ENCODE measurements at regions not wholly inside any gene's neighbourhood (a gene's known extent, or its start where the extent isn't known, plus 50 kb on each side); places are given as distances from the start of the nearest gene placed in this dataset.
"Not testable (repeated sequence)": the region's sequence is repeated elsewhere in the genome, so short reads cannot be mapped to it uniquely, and the experiment has no call there.

GRCh38 chr6:103119056-103119455 is 1725.5 kb downstream of the GRIK2 start:
- no peak for DNase-seq (ENCODE audit: extremely low spot score)
- WGBS, result 91% methylated on average over 3 of the region's 3 CpGs
- Histone ChIP-seq H3K4me1 (ENCODE audit: insufficient read depth) (no peaks in the 10 kb centered on the region), H3K36me3 (ENCODE audit: insufficient read depth) (no peaks in the 10 kb centered on the region), H3K4me3 (ENCODE audit: low read depth, low read length) (no peak overlapping the region), H3K27ac (ENCODE audit: low read depth) (no peak overlapping the region)

GRCh38 chr6:103114582-103114981 is 1721.1 kb downstream of the GRIK2 start:
- H3K27ac ChIP-seq (ENCODE audit: low read depth), result no peak overlapping the region
- DNase-seq (ENCODE audit: extremely low spot score), result no peak
- no peak overlapping the region for H3K4me3 ChIP-seq (ENCODE audit: low read depth, low read length)
- WGBS, result 76% methylated on average over 1 of the region's 1 CpG
- H3K4me1 ChIP-seq (ENCODE audit: insufficient read depth), result no peaks in the 10 kb centered on the region
- no peaks in the 10 kb centered on the region for H3K36me3 ChIP-seq (ENCODE audit: insufficient read depth)

GRCh38 chr6:103113416-103113815 is 1719.9 kb downstream of the GRIK2 start:
- Histone ChIP-seq H3K4me3 (ENCODE audit: low read depth, low read length) (no peak overlapping the region), H3K36me3 (ENCODE audit: insufficient read depth) (no peaks in the 10 kb centered on the region), H3K4me1 (ENCODE audit: insufficient read depth) (no peaks in the 10 kb centered on the region), H3K27ac (ENCODE audit: low read depth) (no peak overlapping the region)
- no peak for DNase-seq (ENCODE audit: extremely low spot score)
- WGBS, result 91% methylated on average over 1 of the region's 1 CpG

- Histone ChIP-seq H3K4me3 (ENCODE audit: low read depth, low read length) (no peak overlapping the region), H3K36me3 (ENCODE audit: insufficient read depth) (no peaks in the 10 kb centered on the region), H3K4me1 (ENCODE audit: insufficient read depth) (no peaks in the 10 kb centered on the region), H3K27ac (ENCODE audit: low read depth) (no peak overlapping the region)
- DNase-seq (ENCODE audit: extremely low spot score), result no peak
Observed at GRCh38 chr6:103107985-103108384, 1714.5 kb downstream of the GRIK2 start.

GRCh38 chr6:103105686-103106085 is 1712.2 kb downstream of the GRIK2 start:
- Histone ChIP-seq H3K4me1 (ENCODE audit: insufficient read depth) (no peaks in the 10 kb centered on the region), H3K4me3 (ENCODE audit: low read depth, low read length) (no peak overlapping the region), H3K36me3 (ENCODE audit: insufficient read depth) (no peaks in the 10 kb centered on the region), H3K27ac (ENCODE audit: low read depth) (no peak overlapping the region)
- 48% methylated on average over 2 of the region's 2 CpGs for WGBS
- DNase-seq (ENCODE audit: extremely low spot score), result no peak

GRCh38 chr6:103101267-103101666 is 1707.8 kb downstream of the GRIK2 start:
- Histone ChIP-seq H3K27ac (ENCODE audit: low read depth) (no peak overlapping the region), H3K36me3 (ENCODE audit: insufficient read depth) (no peaks in the 10 kb centered on the region), H3K4me1 (ENCODE audit: insufficient read depth) (no peaks in the 10 kb centered on the region), H3K4me3 (ENCODE audit: low read depth, low read length) (no peak overlapping the region)
- DNase-seq (ENCODE audit: extremely low spot score), result no peak
- WGBS, result 96% methylated on average over 1 of the region's 1 CpG

GRCh38 chr6:103092414-103092813 is 1698.9 kb downstream of the GRIK2 start:
- H3K4me3 ChIP-seq (ENCODE audit: low read depth, low read length); DNase-seq (ENCODE audit: extremely low spot score); H3K36me3 ChIP-seq (ENCODE audit: insufficient read depth); H3K4me1 ChIP-seq (ENCODE audit: insufficient read depth); H3K27ac ChIP-seq (ENCODE audit: low read depth): not testable (repeated sequence)
- WGBS, result 91% methylated on average over 4 of the region's 4 CpGs

- H3K27ac ChIP-seq (ENCODE audit: low read depth), result no peak overlapping the region
- H3K36me3 ChIP-seq (ENCODE audit: insufficient read depth), result no peaks in the 10 kb centered on the region
- no peak for DNase-seq (ENCODE audit: extremely low spot score)
- H3K4me1 ChIP-seq (ENCODE audit: insufficient read depth), result no peaks in the 10 kb centered on the region
- no peak overlapping the region for H3K4me3 ChIP-seq (ENCODE audit: low read depth, low read length)
Observed at GRCh38 chr6:103085801-103086200, 1692.3 kb downstream of the GRIK2 start.

- 63% methylated on average over 6 of the region's 6 CpGs for whole genome bisulfite sequencing
Observed at GRCh38 chr6:103081876-103082630, 1688.5 kb downstream of the GRIK2 start.

GRCh38 chr6:103081126-103081525 is 1687.6 kb downstream of the GRIK2 start:
- Histone ChIP-seq H3K4me3 (ENCODE audit: low read depth, low read length) (no peak overlapping the region), H3K27ac (ENCODE audit: low read depth) (no peak overlapping the region), H3K36me3 (ENCODE audit: insufficient read depth) (no peaks in the 10 kb centered on the region), H3K4me1 (ENCODE audit: insufficient read depth) (no peaks in the 10 kb centered on the region)
- WGBS, result 82% methylated on average over 1 of the region's 1 CpG
- DNase-seq (ENCODE audit: extremely low spot score), result no peak

More at GRCh38 chr6:103081876-103082630, 1688.5 kb downstream of the GRIK2 start:
- Histone ChIP-seq H3K27ac (ENCODE audit: low read depth) (no peak overlapping the region), H3K4me3 (ENCODE audit: low read depth, low read length) (no peak overlapping the region), H3K36me3 (ENCODE audit: insufficient read depth) (no peaks in the 10 kb centered on the region), H3K4me1 (ENCODE audit: insufficient read depth) (no peaks in the 10 kb centered on the region)
- DNase-seq (ENCODE audit: extremely low spot score), result no peak

GRCh38 chr6:103080497-103080896 is 1687.0 kb downstream of the GRIK2 start:
- no peak for DNase-seq (ENCODE audit: extremely low spot score)
- Histone ChIP-seq H3K4me3 (ENCODE audit: low read depth, low read length) (no peak overlapping the region), H3K36me3 (ENCODE audit: insufficient read depth) (no peaks in the 10 kb centered on the region), H3K27ac (ENCODE audit: low read depth) (no peak overlapping the region), H3K4me1 (ENCODE audit: insufficient read depth) (no peaks in the 10 kb centered on the region)
- 89% methylated on average over 3 of the region's 3 CpGs for WGBS

- Histone ChIP-seq H3K4me3 (ENCODE audit: low read depth, low read length) (no peak overlapping the region), H3K4me1 (ENCODE audit: insufficient read depth) (no peaks in the 10 kb centered on the region), H3K27ac (ENCODE audit: low read depth) (no peak overlapping the region), H3K36me3 (ENCODE audit: insufficient read depth) (no peaks in the 10 kb centered on the region)
- WGBS, result 89% methylated on average over 1 of the region's 1 CpG
- no peak for DNase-seq (ENCODE audit: extremely low spot score)
Observed at GRCh38 chr6:103079867-103080266, 1686.4 kb downstream of the GRIK2 start.

- no peaks in the 10 kb centered on the region for H3K36me3 ChIP-seq (ENCODE audit: insufficient read depth)
- DNase-seq (ENCODE audit: extremely low spot score), result no peak
- WGBS, result 80% methylated on average over 1 of the region's 1 CpG
- H3K4me1 ChIP-seq (ENCODE audit: insufficient read depth), result no peaks in the 10 kb centered on the region
- H3K4me3 ChIP-seq (ENCODE audit: low read depth, low read length), result no peak overlapping the region
- no peak overlapping the region for H3K27ac ChIP-seq (ENCODE audit: low read depth)
Observed at GRCh38 chr6:103062136-103062535, 1668.6 kb downstream of the GRIK2 start.

GRCh38 chr6:103047567-103047966 is 1654.1 kb downstream of the GRIK2 start:
- Histone ChIP-seq H3K36me3 (ENCODE audit: insufficient read depth) (no peaks in the 10 kb centered on the region), H3K4me1 (ENCODE audit: insufficient read depth) (no peaks in the 10 kb centered on the region), H3K27ac (ENCODE audit: low read depth) (no peak overlapping the region), H3K4me3 (ENCODE audit: low read depth, low read length) (no peak overlapping the region)
- no peak for DNase-seq (ENCODE audit: extremely low spot score)

GRCh38 chr6:103042336-103042735 is 1648.8 kb downstream of the GRIK2 start:
- Histone ChIP-seq H3K27ac (ENCODE audit: low read depth) (no peak overlapping the region), H3K4me3 (ENCODE audit: low read depth, low read length) (no peak overlapping the region), H3K4me1 (ENCODE audit: insufficient read depth) (no peaks in the 10 kb centered on the region), H3K36me3 (ENCODE audit: insufficient read depth) (no peaks in the 10 kb centered on the region)
- 52% methylated on average over 5 of the region's 5 CpGs for WGBS
- no peak for DNase-seq (ENCODE audit: extremely low spot score)
